GM20000 (cell line): ENCODE measurements at regions not wholly inside any gene's neighbourhood (a gene's known extent, or its start where the extent isn't known, plus 50 kb on each side); places are given as distances from the start of the nearest gene placed in this dataset.

Experiments used
- DNase-seq: peaks from one replicate; pipeline ENCODE4 v3.0.0; 2012; ENCODE audit warnings: low spot score
- CTCF ChIP-seq: IDR thresholded peaks from 2 replicates; pipeline ENCODE4 v1.5.1; 2012; ENCODE audit warnings: mild to moderate bottlenecking, control low read depth; ENCODE audit errors: extremely low read depth, missing control alignments

GRCh38 chr12:58812214-58812613 is 108.1 kb downstream of the LRIG3 start:
- TF ChIP-seq CTCF: no peak
- no peak for DNase-seq

- DNase-seq: no peak
- TF ChIP-seq CTCF: no peak
These were observed 106.3 kb downstream of the LRIG3 start for GRCh38 chr12:58814036-58814435.

- TF ChIP-seq CTCF: no peak
- no peak for DNase-seq
These were observed 105.1 kb downstream of the LRIG3 start for GRCh38 chr12:58815235-58815634.

- TF ChIP-seq CTCF: no peak
- DNase-seq: no peak
These were observed 101.8 kb downstream of the LRIG3 start for GRCh38 chr12:58818546-58818945.

GRCh38 chr12:58819345-58819744 is 101.0 kb downstream of the LRIG3 start:
- no peak for DNase-seq
- no peak for TF ChIP-seq CTCF

GRCh38 chr12:58819985-58820384 is 100.3 kb downstream of the LRIG3 start:
- TF ChIP-seq CTCF: no peak
- no peak for DNase-seq
